Right lobe of liver (tissue), 4 donors: ENCODE measurements at regions not wholly inside any gene's neighbourhood (a gene's known extent, or its start where the extent isn't known, plus 50 kb on each side); places are given as distances from the start of the nearest gene placed in this dataset.

Experiments
- POLR2A ChIP-seq: fragments of 450-650 bp; IDR thresholded peaks from one replicate; pipeline ENCODE4 v1.6.1; 2017; ENCODE audit warnings: antibody characterized with exemption, mild to moderate bottlenecking
- TF ChIP-seq, protein P1 (sequence below), 4 donors: fragments of 200-600 bp in 3 of 4; fragments of 450-650 bp in 1 of 4; IDR thresholded peaks; one replicate each; pipeline versions ENCODE4 v1.5.1 to v1.8.0; 2016 to 2022; ENCODE audit warnings: antibody characterized with exemption in 4 of 4, mild to moderate bottlenecking in 2 of 4
- donor health status: DM: no; HTN: no; CAD: no.
- donor health status: DM: no; HTN: no; CAD: no.
- donor health status: DM: no; HTN: yes; CAD: no.

DNA sequence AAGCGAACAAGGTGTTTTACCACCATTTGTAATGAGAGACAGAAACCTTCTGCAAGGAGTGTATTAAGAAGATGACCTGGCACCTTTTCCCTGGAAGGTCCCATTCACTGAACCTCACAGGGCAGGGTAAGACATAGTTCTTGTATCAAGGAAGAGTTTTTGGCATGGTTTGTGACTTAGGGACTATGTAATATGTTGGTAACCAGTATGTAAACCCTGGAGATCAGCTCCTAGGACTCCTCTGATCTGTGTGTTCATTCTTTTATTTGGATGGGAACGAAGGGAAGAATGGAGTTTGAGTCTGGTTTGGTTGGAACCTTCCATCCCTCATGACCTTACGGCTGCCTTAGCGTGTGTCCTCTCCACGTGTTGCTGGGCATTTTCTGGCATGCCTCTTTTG is 175.4 kb downstream of the CAND1 start:
- TF ChIP-seq, protein P1, sequence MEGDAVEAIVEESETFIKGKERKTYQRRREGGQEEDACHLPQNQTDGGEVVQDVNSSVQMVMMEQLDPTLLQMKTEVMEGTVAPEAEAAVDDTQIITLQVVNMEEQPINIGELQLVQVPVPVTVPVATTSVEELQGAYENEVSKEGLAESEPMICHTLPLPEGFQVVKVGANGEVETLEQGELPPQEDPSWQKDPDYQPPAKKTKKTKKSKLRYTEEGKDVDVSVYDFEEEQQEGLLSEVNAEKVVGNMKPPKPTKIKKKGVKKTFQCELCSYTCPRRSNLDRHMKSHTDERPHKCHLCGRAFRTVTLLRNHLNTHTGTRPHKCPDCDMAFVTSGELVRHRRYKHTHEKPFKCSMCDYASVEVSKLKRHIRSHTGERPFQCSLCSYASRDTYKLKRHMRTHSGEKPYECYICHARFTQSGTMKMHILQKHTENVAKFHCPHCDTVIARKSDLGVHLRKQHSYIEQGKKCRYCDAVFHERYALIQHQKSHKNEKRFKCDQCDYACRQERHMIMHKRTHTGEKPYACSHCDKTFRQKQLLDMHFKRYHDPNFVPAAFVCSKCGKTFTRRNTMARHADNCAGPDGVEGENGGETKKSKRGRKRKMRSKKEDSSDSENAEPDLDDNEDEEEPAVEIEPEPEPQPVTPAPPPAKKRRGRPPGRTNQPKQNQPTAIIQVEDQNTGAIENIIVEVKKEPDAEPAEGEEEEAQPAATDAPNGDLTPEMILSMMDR (IDR thresholded peaks at IDR 0.05), result no peak
- no peak for TF ChIP-seq POLR2A
